Neural cell (in vitro differentiated cells): ENCODE measurements at regions not wholly inside any gene's neighbourhood (a gene's known extent, or its start where the extent isn't known, plus 50 kb on each side); places are given as distances from the start of the nearest gene placed in this dataset.

Experiments
- H2AFZ ChIP-seq: fragments of 200-600, 300-800 bp; sonication (generic), shearing (Covaris generic); 2 replicates; pipeline ENCODE4 v1.6.0; 2014; ENCODE audit warnings: low read depth, mild to moderate bottlenecking, antibody characterized with exemption, low read length, moderate library complexity
- H3F3A ChIP-seq: fragments of 200-600 bp; shearing (Covaris generic); 2 replicates; pipeline ENCODE4 v1.6.1; 2016; ENCODE audit warnings: mild to moderate bottlenecking, moderate library complexity, mixed read lengths, antibody characterized with exemption, low read length; ENCODE audit not compliant: insufficient read depth, poor library complexity, severe bottlenecking
- H3K27ac ChIP-seq: fragments of 200-600, 300-800 bp; sonication (generic), shearing (Covaris generic); 2 replicates; pipeline ENCODE4 v1.5.1; 2014; ENCODE audit warnings: mild to moderate bottlenecking, low read length, moderate library complexity
- H3K27me3 ChIP-seq: fragments of 300-800, 200-600 bp; sonication (generic), shearing (Covaris generic); 2 replicates; pipeline ENCODE4 v1.6.0; 2014; ENCODE audit warnings: mild to moderate bottlenecking, low read depth, low read length, moderate library complexity; ENCODE audit not compliant: insufficient read depth
- H3K36me3 ChIP-seq: fragments of 300-800, 200-600 bp; sonication (generic), shearing (Covaris generic); 2 replicates; pipeline ENCODE4 v1.5.1; 2014; ENCODE audit warnings: mild to moderate bottlenecking, antibody characterized with exemption, low read length, moderate library complexity; ENCODE audit not compliant: insufficient read depth
- H3K4me2 ChIP-seq: fragments of 300-800, 200-600 bp; sonication (generic), shearing (Covaris generic); 2 replicates; pipeline ENCODE4 v1.6.0; 2014; ENCODE audit warnings: mild to moderate bottlenecking, low read length
- H3K4me3 ChIP-seq: fragments of 300-800, 200-600 bp; sonication (generic), shearing (Covaris generic); 2 replicates; pipeline ENCODE4 v1.5.1; 2014; ENCODE audit warnings: mild to moderate bottlenecking, low read length, moderate library complexity
- H3K79me2 ChIP-seq: fragments of 200-600 bp; shearing (Covaris generic); replicated peaks from 2 replicates; pipeline ENCODE4 v1.6.0; 2014; ENCODE audit warnings: mild to moderate bottlenecking, low read length, moderate library complexity; ENCODE audit not compliant: insufficient read depth
- H3K9ac ChIP-seq: fragments of 300-800, 200-600 bp; sonication (generic), shearing (Covaris generic); 2 replicates; pipeline ENCODE4 v1.6.1; 2016; ENCODE audit warnings: mild to moderate bottlenecking, low read length, mixed read lengths
- H3K9me2 ChIP-seq: fragments of 200-600 bp; shearing (Covaris generic); 2 replicates; pipeline ENCODE4 v1.6.1; 2016; ENCODE audit warnings: mild to moderate bottlenecking, low read length, mixed read lengths; ENCODE audit not compliant: insufficient read depth
- H3K9me3 ChIP-seq: fragments of 200-600, 300-800 bp; sonication (generic), shearing (Covaris generic); 2 replicates; pipeline ENCODE4 v1.6.1; 2016; ENCODE audit warnings: mild to moderate bottlenecking, mixed run types, low read length, moderate library complexity, mixed read lengths
- H4K20me1 ChIP-seq: fragments of 200-600 bp; shearing (Covaris generic); 2 replicates; pipeline ENCODE4 v1.6.1; 2016; ENCODE audit warnings: mild to moderate bottlenecking, mixed run types; ENCODE audit not compliant: insufficient read depth
- EP300 ChIP-seq: fragments of 450-650 bp; conservative IDR thresholded peaks from 2 replicates; pipeline ENCODE4 v1.6.1; 2014; ENCODE audit warnings: antibody characterized with exemption, mild to moderate bottlenecking, moderate library complexity; ENCODE audit not compliant: poor library complexity, severe bottlenecking
- EZH2 ChIP-seq: fragments of 200-600, 300-800 bp; shearing (Covaris generic), sonication (generic); IDR thresholded peaks from 2 replicates; pipeline ENCODE4 v1.6.1; 2014; ENCODE audit warnings: antibody characterized with exemption, low read length, borderline replicate concordance, mild to moderate bottlenecking; ENCODE audit not compliant: insufficient read depth, poor library complexity, severe bottlenecking
- MXI1 ChIP-seq: fragments of 450-650 bp; conservative IDR thresholded peaks from 2 replicates; pipeline ENCODE4 v1.6.1; 2014; ENCODE audit warnings: antibody characterized with exemption, mild to moderate bottlenecking; ENCODE audit not compliant: poor library complexity, severe bottlenecking
- POLR2AphosphoS5 ChIP-seq: IDR thresholded peaks from 2 replicates; pipeline ENCODE4 v1.6.1; 2012
- RAD21 ChIP-seq: fragments of 450-650 bp; conservative IDR thresholded peaks from 2 replicates; pipeline ENCODE4 v1.6.1; 2014; ENCODE audit warnings: antibody characterized with exemption, mild to moderate bottlenecking, moderate library complexity
- SMC3 ChIP-seq: fragments of 450-650 bp; conservative IDR thresholded peaks from 2 replicates; pipeline ENCODE4 v1.6.1; 2014; ENCODE audit warnings: antibody characterized with exemption, mild to moderate bottlenecking, moderate library complexity; ENCODE audit not compliant: poor library complexity
- TAF1 ChIP-seq: IDR thresholded peaks from 2 replicates; pipeline ENCODE4 v1.6.1; 2012; ENCODE audit warnings: low read depth
- TF ChIP-seq, protein P1 (sequence below): fragments of 450-650 bp; IDR thresholded peaks from 2 replicates; pipeline ENCODE4 v1.5.1; 2014; ENCODE audit warnings: antibody characterized with exemption, mild to moderate bottlenecking, moderate library complexity; ENCODE audit not compliant: poor library complexity, severe bottlenecking
- TF ChIP-seq, protein P2 (sequence below): IDR thresholded peaks from 2 replicates; pipeline ENCODE4 v1.6.1; 2012; ENCODE audit warnings: borderline replicate concordance

DNA sequence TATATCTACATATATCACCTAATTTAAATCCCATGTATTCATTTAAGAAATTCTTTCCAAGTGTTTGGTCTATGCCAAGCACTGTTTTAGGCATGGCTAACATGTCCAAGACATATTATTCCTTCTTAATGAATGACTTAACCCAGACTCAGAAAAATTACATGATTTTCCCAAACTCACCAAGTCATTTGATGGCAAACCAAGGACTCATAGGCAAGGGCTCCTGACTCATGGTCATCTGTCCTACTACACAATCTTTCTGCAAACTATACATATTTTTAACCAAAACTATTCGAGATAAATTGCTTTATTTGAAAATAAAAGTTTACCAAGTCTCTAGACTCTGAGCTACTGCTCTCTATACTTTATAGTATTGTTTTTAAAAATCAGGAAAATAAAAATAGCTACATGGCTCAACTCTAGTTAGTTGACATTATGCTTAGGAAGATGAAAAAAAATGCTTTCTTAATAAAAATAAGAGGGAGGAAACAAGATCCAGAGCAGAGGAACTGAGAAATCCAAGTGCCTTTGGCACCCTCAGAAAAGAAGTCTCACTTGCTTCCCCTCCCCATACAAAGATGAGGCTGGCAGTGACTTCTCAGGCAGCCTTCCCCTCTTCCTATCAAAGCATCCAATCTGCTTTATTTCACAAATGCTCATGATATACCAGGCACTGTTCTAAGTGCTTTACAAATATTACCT is 182.2 kb downstream of the RSL24D1 start:
- Histone ChIP-seq H3K4me3 (no peak overlapping the region), H2AFZ (no peak overlapping the region), H3F3A (no peaks in the 10 kb centered on the region), H3K79me2 (no peaks in the 10 kb centered on the region), H3K9me3 (no peaks in the 10 kb centered on the region), H3K27me3 (no peaks in the 10 kb centered on the region), H3K9ac (no peak overlapping the region), H3K9me2 (no peaks in the 10 kb centered on the region), H3K4me2 (no peak overlapping the region), H3K27ac (no peak overlapping the region), H3K36me3 (no peaks in the 10 kb centered on the region), H4K20me1 (no peaks in the 10 kb centered on the region)
- TF ChIP-seq, protein P1, sequence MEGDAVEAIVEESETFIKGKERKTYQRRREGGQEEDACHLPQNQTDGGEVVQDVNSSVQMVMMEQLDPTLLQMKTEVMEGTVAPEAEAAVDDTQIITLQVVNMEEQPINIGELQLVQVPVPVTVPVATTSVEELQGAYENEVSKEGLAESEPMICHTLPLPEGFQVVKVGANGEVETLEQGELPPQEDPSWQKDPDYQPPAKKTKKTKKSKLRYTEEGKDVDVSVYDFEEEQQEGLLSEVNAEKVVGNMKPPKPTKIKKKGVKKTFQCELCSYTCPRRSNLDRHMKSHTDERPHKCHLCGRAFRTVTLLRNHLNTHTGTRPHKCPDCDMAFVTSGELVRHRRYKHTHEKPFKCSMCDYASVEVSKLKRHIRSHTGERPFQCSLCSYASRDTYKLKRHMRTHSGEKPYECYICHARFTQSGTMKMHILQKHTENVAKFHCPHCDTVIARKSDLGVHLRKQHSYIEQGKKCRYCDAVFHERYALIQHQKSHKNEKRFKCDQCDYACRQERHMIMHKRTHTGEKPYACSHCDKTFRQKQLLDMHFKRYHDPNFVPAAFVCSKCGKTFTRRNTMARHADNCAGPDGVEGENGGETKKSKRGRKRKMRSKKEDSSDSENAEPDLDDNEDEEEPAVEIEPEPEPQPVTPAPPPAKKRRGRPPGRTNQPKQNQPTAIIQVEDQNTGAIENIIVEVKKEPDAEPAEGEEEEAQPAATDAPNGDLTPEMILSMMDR: no peak
- TF ChIP-seq EZH2: no peak
- TF ChIP-seq TAF1: no peak
- no peak for TF ChIP-seq MXI1
- TF ChIP-seq, protein P2, sequence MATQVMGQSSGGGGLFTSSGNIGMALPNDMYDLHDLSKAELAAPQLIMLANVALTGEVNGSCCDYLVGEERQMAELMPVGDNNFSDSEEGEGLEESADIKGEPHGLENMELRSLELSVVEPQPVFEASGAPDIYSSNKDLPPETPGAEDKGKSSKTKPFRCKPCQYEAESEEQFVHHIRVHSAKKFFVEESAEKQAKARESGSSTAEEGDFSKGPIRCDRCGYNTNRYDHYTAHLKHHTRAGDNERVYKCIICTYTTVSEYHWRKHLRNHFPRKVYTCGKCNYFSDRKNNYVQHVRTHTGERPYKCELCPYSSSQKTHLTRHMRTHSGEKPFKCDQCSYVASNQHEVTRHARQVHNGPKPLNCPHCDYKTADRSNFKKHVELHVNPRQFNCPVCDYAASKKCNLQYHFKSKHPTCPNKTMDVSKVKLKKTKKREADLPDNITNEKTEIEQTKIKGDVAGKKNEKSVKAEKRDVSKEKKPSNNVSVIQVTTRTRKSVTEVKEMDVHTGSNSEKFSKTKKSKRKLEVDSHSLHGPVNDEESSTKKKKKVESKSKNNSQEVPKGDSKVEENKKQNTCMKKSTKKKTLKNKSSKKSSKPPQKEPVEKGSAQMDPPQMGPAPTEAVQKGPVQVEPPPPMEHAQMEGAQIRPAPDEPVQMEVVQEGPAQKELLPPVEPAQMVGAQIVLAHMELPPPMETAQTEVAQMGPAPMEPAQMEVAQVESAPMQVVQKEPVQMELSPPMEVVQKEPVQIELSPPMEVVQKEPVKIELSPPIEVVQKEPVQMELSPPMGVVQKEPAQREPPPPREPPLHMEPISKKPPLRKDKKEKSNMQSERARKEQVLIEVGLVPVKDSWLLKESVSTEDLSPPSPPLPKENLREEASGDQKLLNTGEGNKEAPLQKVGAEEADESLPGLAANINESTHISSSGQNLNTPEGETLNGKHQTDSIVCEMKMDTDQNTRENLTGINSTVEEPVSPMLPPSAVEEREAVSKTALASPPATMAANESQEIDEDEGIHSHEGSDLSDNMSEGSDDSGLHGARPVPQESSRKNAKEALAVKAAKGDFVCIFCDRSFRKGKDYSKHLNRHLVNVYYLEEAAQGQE: no peak
- no peak for TF ChIP-seq RAD21
- TF ChIP-seq POLR2AphosphoS5: no peak
- no peak for TF ChIP-seq SMC3
- TF ChIP-seq EP300: no peak

DNA sequence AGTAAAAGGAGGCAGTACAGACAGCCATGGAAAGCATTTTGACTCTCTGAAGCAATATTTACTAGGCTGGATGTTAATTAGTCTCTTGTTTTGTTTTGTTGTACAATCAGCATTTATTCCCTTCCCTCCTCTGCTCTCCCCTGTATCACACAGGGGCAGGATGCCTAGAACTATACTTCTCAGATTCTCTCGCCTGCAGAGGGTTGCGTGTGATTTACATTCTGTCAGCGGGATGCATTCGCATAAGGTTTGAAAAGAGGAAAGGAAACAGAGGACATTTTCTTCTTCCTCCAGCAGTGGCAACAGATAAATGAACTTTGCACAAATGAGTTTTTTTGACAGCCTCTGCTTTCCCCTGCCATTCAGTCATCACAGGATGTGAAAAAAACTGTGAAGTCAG is 188.3 kb downstream of the RSL24D1 start:
- H3K9me3 ChIP-seq: no peaks in the 10 kb centered on the region
- H3K27me3 ChIP-seq: no peaks in the 10 kb centered on the region
- H3K9me2 ChIP-seq: no peaks in the 10 kb centered on the region
- H3F3A ChIP-seq: no peaks in the 10 kb centered on the region
- no peaks in the 10 kb centered on the region for H3K79me2 ChIP-seq
- H3K4me2 ChIP-seq: no peak overlapping the region
- H3K9ac ChIP-seq: no peak overlapping the region
- no peak for TF ChIP-seq SMC3
- TF ChIP-seq EZH2: no peak
- TF ChIP-seq, protein P2: no peak
- H3K36me3 ChIP-seq: no peaks in the 10 kb centered on the region
- no peak overlapping the region for H3K4me3 ChIP-seq
- no peak overlapping the region for H2AFZ ChIP-seq
- H4K20me1 ChIP-seq: no peaks in the 10 kb centered on the region
- no peak overlapping the region for H3K27ac ChIP-seq
